ENCODE measurements at regions not wholly inside any gene's neighbourhood (a gene's known extent, or its start where the extent isn't known, plus 50 kb on each side); places are given as distances from the start of the nearest gene placed in this dataset.

GRCh38 chr9:12448246-12448645 lies 244.9 kb upstream of the TYRP1 start:
- TF ChIP-seq EZH2 (IDR thresholded peaks at IDR 0.05; ENCODE audit: borderline replicate concordance, insufficient read depth, low read depth, low read length, poor library complexity, severe bottlenecking) (no peak), CTCF (IDR thresholded peaks at IDR 0.05) (no peak)

Measured in B cell (primary cell).